Ishikawa (cell line): ENCODE measurements at regions not wholly inside any gene's neighbourhood (a gene's known extent, or its start where the extent isn't known, plus 50 kb on each side); places are given as distances from the start of the nearest gene placed in this dataset.

Source experiments
- CEBPB ChIP-seq: IDR thresholded peaks from 2 replicates; pipeline ENCODE4 v1.6.1; 2012
- CREB1 ChIP-seq: IDR thresholded peaks from 2 replicates; pipeline ENCODE4 v1.6.1; 2012; ENCODE audit warnings: low read depth
- EGR1 ChIP-seq: IDR thresholded peaks from 2 replicates; pipeline ENCODE4 v1.6.1; 2012
- EP300 ChIP-seq: IDR thresholded peaks from 2 replicates; pipeline ENCODE4 v1.6.1; 2012; ENCODE audit warnings: borderline replicate concordance
- FOXM1 ChIP-seq: IDR thresholded peaks from 2 replicates; pipeline ENCODE4 v1.6.1; 2012; ENCODE audit warnings: low read depth, borderline replicate concordance
- NFIC ChIP-seq: IDR thresholded peaks from 2 replicates; pipeline ENCODE4 v1.6.1; 2012
- RAD21 ChIP-seq: IDR thresholded peaks from 2 replicates; pipeline ENCODE4 v1.6.1; 2012; ENCODE audit warnings: low read depth
- TAF1 ChIP-seq: IDR thresholded peaks from 2 replicates; pipeline ENCODE4 v1.6.1; 2012; ENCODE audit warnings: low read depth, mild to moderate bottlenecking
- TCF12 ChIP-seq: IDR thresholded peaks from 2 replicates; pipeline ENCODE4 v1.6.1; 2012; ENCODE audit warnings: low read depth
- TEAD4 ChIP-seq: IDR thresholded peaks from 2 replicates; pipeline ENCODE4 v1.6.1; 2012
- YY1 ChIP-seq: IDR thresholded peaks from 2 replicates; pipeline ENCODE4 v1.6.1; 2012; ENCODE audit warnings: low read depth
- ZBTB7A ChIP-seq: IDR thresholded peaks from 2 replicates; pipeline ENCODE4 v1.6.1; 2012; ENCODE audit warnings: low read depth
- TF ChIP-seq, protein P1 (sequence below): IDR thresholded peaks from 2 replicates; pipeline ENCODE4 v1.6.1; 2012
- TF ChIP-seq, protein P2 (sequence below): IDR thresholded peaks from 2 replicates; pipeline ENCODE4 v1.6.1; 2012
- TF ChIP-seq, protein P3 (sequence below): IDR thresholded peaks from 2 replicates; pipeline ENCODE4 v1.6.1; 2012; ENCODE audit warnings: low read depth, mild to moderate bottlenecking

DNA sequence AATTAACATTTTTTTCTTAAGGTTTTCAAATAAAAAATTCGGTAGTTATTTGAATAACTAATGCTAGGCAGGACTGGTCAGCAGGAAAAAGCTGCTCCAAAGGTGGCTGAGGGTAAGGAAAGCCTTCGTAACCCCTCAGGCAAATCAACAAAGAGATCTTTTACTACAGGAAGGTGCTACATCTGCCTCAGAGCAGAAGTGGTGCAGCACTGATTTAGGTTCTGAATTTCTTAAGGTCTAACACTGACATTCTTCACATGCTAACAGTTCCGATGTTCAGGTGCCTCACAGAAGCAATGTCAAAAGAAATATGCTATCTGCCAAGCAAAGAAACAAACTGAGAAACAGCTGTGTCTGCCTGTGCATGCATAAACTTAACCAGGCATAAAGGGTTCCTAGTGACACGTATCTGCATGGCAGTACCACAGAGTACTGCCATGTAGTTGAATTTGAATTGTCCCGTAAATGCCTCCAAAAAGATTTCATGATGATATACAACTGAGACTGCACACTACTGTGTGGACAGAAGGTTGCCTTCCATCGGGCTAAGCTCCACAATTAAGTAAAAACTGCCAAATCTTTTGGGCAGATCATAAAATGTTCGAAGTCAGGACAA, 275.0 kb upstream of the NSMCE3 start:
- no peak for TF ChIP-seq TCF12
- TF ChIP-seq ZBTB7A, result no peak
- TF ChIP-seq, protein P1, sequence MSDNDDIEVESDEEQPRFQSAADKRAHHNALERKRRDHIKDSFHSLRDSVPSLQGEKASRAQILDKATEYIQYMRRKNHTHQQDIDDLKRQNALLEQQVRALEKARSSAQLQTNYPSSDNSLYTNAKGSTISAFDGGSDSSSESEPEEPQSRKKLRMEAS, result no peak
- TF ChIP-seq EGR1, result no peak
- TF ChIP-seq CREB1, result no peak
- TF ChIP-seq CEBPB, result no peak
- TF ChIP-seq RAD21, result no peak
- no peak for TF ChIP-seq EP300
- TF ChIP-seq TEAD4, result no peak
- TF ChIP-seq TAF1, result no peak
- TF ChIP-seq, protein P2, sequence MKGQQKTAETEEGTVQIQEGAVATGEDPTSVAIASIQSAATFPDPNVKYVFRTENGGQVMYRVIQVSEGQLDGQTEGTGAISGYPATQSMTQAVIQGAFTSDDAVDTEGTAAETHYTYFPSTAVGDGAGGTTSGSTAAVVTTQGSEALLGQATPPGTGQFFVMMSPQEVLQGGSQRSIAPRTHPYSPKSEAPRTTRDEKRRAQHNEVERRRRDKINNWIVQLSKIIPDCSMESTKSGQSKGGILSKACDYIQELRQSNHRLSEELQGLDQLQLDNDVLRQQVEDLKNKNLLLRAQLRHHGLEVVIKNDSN, result no peak
- TF ChIP-seq, protein P3, sequence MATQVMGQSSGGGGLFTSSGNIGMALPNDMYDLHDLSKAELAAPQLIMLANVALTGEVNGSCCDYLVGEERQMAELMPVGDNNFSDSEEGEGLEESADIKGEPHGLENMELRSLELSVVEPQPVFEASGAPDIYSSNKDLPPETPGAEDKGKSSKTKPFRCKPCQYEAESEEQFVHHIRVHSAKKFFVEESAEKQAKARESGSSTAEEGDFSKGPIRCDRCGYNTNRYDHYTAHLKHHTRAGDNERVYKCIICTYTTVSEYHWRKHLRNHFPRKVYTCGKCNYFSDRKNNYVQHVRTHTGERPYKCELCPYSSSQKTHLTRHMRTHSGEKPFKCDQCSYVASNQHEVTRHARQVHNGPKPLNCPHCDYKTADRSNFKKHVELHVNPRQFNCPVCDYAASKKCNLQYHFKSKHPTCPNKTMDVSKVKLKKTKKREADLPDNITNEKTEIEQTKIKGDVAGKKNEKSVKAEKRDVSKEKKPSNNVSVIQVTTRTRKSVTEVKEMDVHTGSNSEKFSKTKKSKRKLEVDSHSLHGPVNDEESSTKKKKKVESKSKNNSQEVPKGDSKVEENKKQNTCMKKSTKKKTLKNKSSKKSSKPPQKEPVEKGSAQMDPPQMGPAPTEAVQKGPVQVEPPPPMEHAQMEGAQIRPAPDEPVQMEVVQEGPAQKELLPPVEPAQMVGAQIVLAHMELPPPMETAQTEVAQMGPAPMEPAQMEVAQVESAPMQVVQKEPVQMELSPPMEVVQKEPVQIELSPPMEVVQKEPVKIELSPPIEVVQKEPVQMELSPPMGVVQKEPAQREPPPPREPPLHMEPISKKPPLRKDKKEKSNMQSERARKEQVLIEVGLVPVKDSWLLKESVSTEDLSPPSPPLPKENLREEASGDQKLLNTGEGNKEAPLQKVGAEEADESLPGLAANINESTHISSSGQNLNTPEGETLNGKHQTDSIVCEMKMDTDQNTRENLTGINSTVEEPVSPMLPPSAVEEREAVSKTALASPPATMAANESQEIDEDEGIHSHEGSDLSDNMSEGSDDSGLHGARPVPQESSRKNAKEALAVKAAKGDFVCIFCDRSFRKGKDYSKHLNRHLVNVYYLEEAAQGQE, result no peak
- TF ChIP-seq YY1, result no peak
- no peak for TF ChIP-seq FOXM1

DNA sequence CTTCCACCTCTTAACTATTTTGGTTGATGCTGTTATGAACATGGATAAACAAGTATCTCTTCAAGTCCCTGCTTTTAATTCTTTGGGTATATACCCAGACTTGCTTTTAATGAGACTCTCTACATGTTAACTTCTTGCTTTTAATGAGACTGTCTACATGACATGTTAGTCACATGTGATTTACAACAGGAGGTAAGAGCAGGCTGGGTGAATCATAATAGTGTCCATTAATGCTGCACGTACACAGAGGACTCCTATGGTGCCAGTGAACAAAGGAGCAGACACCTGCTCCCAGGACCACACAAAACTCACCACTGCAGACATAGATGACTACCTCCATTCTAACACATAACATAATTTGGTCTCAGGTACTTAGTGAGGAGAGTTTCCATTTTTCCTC, 273.4 kb upstream of the NSMCE3 start:
- no peak for TF ChIP-seq CEBPB
- TF ChIP-seq, protein P2, result no peak
- no peak for TF ChIP-seq ZBTB7A
- no peak for TF ChIP-seq TCF12
- TF ChIP-seq NFIC, result no peak
- TF ChIP-seq EGR1, result no peak
- TF ChIP-seq CREB1, result no peak
- TF ChIP-seq FOXM1, result no peak
- no peak for TF ChIP-seq TEAD4
- no peak for TF ChIP-seq YY1
- no peak for TF ChIP-seq RAD21
- TF ChIP-seq, protein P3, result no peak
- TF ChIP-seq EP300, result no peak
- TF ChIP-seq TAF1, result no peak
- TF ChIP-seq, protein P1, result no peak

DNA sequence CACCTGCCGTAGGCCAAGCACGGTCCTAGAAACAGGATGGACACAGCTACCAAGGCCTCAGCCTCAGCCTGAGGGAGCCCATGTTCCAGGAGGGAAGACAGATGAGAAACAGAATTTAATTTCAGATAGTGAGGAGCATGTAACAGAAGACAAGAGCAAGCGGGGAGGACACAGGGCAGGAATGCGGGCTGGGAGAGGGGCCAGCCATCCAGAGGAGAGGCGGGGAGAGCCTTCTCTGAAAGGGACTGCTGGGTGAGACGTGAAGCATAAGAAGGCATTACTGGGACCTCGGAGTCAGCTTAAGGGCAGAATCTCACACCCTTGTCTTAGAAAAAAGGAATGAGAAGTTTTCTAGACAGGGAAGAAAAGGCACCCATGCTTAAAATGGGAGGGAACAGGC, 271.7 kb upstream of the NSMCE3 start:
- TF ChIP-seq, protein P2, result no peak
- TF ChIP-seq TCF12 (no peak), CREB1 (no peak), TAF1 (no peak), ZBTB7A (no peak), YY1 (no peak)
- TF ChIP-seq, protein P3, result no peak

DNA sequence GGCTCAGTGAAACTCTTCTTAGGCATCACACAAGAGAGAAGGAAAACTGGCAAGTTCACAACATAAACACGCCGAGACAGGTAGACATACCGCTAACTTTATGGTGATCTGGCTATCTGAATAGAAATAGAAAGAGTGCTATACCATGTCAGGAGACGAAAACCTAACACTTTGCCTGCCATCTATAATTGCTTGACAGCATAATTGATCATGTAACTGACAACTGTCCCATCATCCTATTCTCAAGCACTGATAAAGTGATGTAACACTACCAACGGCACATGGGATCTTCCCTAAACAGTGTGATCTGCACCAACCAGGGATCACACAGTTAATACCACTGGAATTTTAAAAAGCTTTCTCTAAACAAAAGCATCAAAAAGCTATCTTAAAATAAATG, 270.9 kb upstream of the NSMCE3 start:
- TF ChIP-seq TCF12 (no peak), NFIC (no peak), FOXM1 (no peak)
- TF ChIP-seq, protein P1, result no peak
- TF ChIP-seq, protein P3, result no peak
